Dermis blood vessel endothelial cell (primary cell): ENCODE measurements at regions not wholly inside any gene's neighbourhood (a gene's known extent, or its start where the extent isn't known, plus 50 kb on each side); places are given as distances from the start of the nearest gene placed in this dataset.

Experiments
- DNase-seq: peaks from one replicate; pipeline ENCODE4 v3.0.0; 2010

- DNase-seq, result no peak
These were observed 53.4 kb upstream of the PRKACB start for GRCh38 chr1:84090447-84091245.

GRCh38 chr1:84089867-84090266, 54.2 kb upstream of the PRKACB start:
- DNase-seq, result no peak

GRCh38 chr1:84089465-84089864, 54.6 kb upstream of the PRKACB start:
- DNase-seq, result peak; percentile 39

- DNase-seq, result no peak
These were observed 57.5 kb upstream of the PRKACB start for GRCh38 chr1:84086616-84087015.

- DNase-seq, result no peak
These were observed 57.9 kb upstream of the PRKACB start for GRCh38 chr1:84086189-84086588.

GRCh38 chr1:84083307-84083706, 60.8 kb upstream of the PRKACB start:
- DNase-seq, result no peak

- no peak for DNase-seq
These were observed 65.2 kb upstream of the PRKACB start for GRCh38 chr1:84078842-84079202.

GRCh38 chr1:84078108-84078841, 65.8 kb upstream of the PRKACB start:
- DNase-seq, result no peak

GRCh38 chr1:84077476-84078107, 66.5 kb upstream of the PRKACB start:
- DNase-seq, result peak; percentile 80

- DNase-seq, result no peak
These were observed 70.8 kb upstream of the PRKACB start for GRCh38 chr1:84073266-84073665.

- DNase-seq, result no peak
These were observed 70.4 kb upstream of the TTLL7 start for GRCh38 chr1:84069236-84069845.

GRCh38 chr1:84062496-84062895, 63.6 kb upstream of the TTLL7 start:
- no peak for DNase-seq

- no peak for DNase-seq
These were observed 62.4 kb upstream of the TTLL7 start for GRCh38 chr1:84061336-84061735.

- no peak for DNase-seq
These were observed 61.8 kb upstream of the TTLL7 start for GRCh38 chr1:84060781-84061180.

- no peak for DNase-seq
These were observed 49.9 kb upstream of the TTLL7 start for GRCh38 chr1:84048820-84049219.
